K562 (cell line): ENCODE measurements at regions not wholly inside any gene's neighbourhood (a gene's known extent, or its start where the extent isn't known, plus 50 kb on each side); places are given as distances from the start of the nearest gene placed in this dataset.

ENCODE experiments used
- EZH2 ChIP-seq: IDR thresholded peaks from 2 replicates; pipeline ENCODE4 v1.6.1; 2012; ENCODE audit warnings: low read depth, mild to moderate bottlenecking, inconsistent platforms, low read length, borderline replicate concordance
- GABPA ChIP-seq: fragments of 200-800 bp; sonication (Bioruptor generic); conservative IDR thresholded peaks from 2 replicates; pipeline ENCODE4 v1.6.1; 2016; ENCODE audit warnings: low read depth, missing genetic modification characterization, missing compliant biosample characterization
- LARP7 ChIP-seq: fragments of 450-650 bp; IDR thresholded peaks from 2 replicates; pipeline ENCODE4 v1.6.1; 2016
- MAFG ChIP-seq: fragments of 450-650 bp; conservative IDR thresholded peaks from 2 replicates; pipeline ENCODE4 v1.6.1; 2016; ENCODE audit warnings: missing genetic modification characterization, missing compliant biosample characterization
- RAD51 ChIP-seq: fragments of 450-650 bp; IDR thresholded peaks from 2 replicates; pipeline ENCODE4 v1.7.1; 2016; ENCODE audit warnings: low read depth, mild to moderate bottlenecking, borderline replicate concordance

GRCh38 chr5:23396346-23396745 is 111.1 kb upstream of the PRDM9 start:
- no peak for TF ChIP-seq MAFG
- TF ChIP-seq RAD51 = no peak
- no peak for TF ChIP-seq LARP7
- no peak for TF ChIP-seq EZH2
- TF ChIP-seq GABPA (tag) = no peak
